ENCODE measurements at regions not wholly inside any gene's neighbourhood (a gene's known extent, or its start where the extent isn't known, plus 50 kb on each side); places are given as distances from the start of the nearest gene placed in this dataset.

DNA sequence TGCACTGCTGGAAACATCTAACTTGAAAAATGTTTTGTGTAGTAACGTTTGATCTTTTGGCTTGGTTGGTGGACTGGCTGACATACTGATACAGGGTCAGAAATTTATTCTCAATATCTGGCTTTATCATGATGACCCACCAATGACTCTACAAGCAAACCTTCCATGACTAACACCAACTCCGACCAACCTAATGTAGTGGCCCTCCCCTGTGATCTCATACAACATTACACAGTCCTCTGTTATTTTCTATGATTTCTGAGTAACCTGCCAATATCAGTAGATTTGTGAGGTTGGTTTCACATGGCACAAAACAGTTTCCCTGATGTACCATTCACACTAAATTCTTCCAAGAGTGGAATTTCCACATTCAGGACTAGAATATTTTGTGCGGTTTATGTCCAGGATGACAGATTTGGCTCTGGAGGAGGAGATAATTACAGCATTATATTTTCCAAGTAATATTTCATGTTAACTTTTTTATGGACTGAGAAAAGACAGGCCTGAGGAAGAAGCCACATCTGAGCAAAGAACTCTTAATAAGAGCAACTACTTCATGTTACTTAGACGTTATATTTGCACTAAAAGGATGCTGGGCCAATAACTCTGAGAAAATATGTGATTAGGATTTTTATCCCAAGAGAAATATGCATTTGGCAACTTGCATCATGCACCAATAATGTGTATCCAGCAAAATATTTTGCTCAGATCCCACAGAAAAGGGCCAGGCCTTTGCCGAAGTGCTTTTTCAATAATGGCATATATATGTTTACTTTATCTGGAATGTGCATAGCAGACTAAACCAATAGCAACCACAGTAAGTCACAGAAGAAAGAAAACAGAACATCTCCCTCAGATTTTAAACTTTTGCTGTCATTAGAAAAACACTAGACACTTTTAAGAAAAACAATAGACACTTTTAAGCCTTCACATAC, 273.4 kb downstream of the KCNN2 start:
- BruUV-seq (replicated peaks): no TSS peak
- POLR2A ChIA-PET (ENCODE audit: low non-redundant PET): no interaction called here
- H3K27me3 ChIP-seq (replicated peaks; ENCODE audit: insufficient read depth, low read depth, low read length, poor library complexity): no peaks in the 10 kb centered on the region
- no peak for DNase-seq (ENCODE audit: low spot score)
- intact Hi-C loops (cut with micrococcal nuclease; ENCODE audit: unreplicated experiment): no loop called here
- H3K4me1 ChIP-seq (ENCODE audit: insufficient read depth, low read length, poor library complexity, severe bottlenecking): no peaks in the 10 kb centered on the region
- no peak overlapping the region for H3K4me3 ChIP-seq (ENCODE audit: low read depth, low read length, poor library complexity, severe bottlenecking)
- no peaks in the 10 kb centered on the region for H3K9me3 ChIP-seq (ENCODE audit: low read depth, low read length, poor library complexity, severe bottlenecking)
- H3K36me3 ChIP-seq (ENCODE audit: insufficient read depth, low read length, poor library complexity, severe bottlenecking): no peaks in the 10 kb centered on the region
- H3K27ac ChIP-seq (ENCODE audit: low read depth, low read length, poor library complexity, severe bottlenecking): no peak overlapping the region
- TF ChIP-seq EZH2 (IDR thresholded peaks at IDR 0.05; ENCODE audit: borderline replicate concordance, low read depth, low read length, poor library complexity, severe bottlenecking) (no peak), CTCF (conservative IDR thresholded peaks at IDR 0.05; ENCODE audit: low read depth, low read length) (no peak)
- CTCF ChIA-PET: no interaction called here

DNA sequence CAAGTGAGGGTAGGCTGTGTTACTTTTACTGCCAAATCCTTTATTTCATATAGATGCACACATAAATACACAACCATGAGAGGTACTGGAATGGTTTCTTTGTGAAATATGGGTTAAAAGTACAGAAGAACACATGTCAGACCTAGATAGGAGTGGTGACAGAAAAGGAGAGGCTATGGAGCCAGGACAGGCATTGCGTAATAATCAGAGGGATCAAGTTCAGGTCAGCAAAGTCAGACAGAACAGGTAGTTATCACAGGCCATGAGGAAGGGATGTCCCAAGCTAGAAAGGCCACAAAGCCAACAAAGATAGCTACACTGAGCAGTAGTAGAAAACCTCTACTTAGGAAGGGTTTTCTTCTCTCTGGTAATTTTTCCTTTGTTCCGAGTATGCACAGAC, 272.6 kb downstream of the KCNN2 start:
- Histone ChIP-seq H3K4me1 (ENCODE audit: insufficient read depth, low read length, poor library complexity, severe bottlenecking) (no peaks in the 10 kb centered on the region), H3K27ac (ENCODE audit: low read depth, low read length, poor library complexity, severe bottlenecking) (no peak overlapping the region), H3K9me3 (ENCODE audit: low read depth, low read length, poor library complexity, severe bottlenecking) (no peaks in the 10 kb centered on the region), H3K4me3 (ENCODE audit: low read depth, low read length, poor library complexity, severe bottlenecking) (no peak overlapping the region), H3K36me3 (ENCODE audit: insufficient read depth, low read length, poor library complexity, severe bottlenecking) (no peaks in the 10 kb centered on the region), H3K27me3 (replicated peaks; ENCODE audit: insufficient read depth, low read depth, low read length, poor library complexity) (no peaks in the 10 kb centered on the region)
- ChIA-PET CTCF (no interaction called here), POLR2A (ENCODE audit: low non-redundant PET) (no interaction called here)
- intact Hi-C loops (cut with micrococcal nuclease; ENCODE audit: unreplicated experiment): no loop called here
- no peak for TF ChIP-seq CTCF (conservative IDR thresholded peaks at IDR 0.05; ENCODE audit: low read depth, low read length)
- TF ChIP-seq EZH2 (IDR thresholded peaks at IDR 0.05; ENCODE audit: borderline replicate concordance, low read depth, low read length, poor library complexity, severe bottlenecking): no peak
- DNase-seq (ENCODE audit: low spot score): no peak
- BruUV-seq (replicated peaks): no TSS peak

GRCh38 chr5:114612406-114612805, 250.5 kb downstream of the KCNN2 start:
- H3K27me3 ChIP-seq (replicated peaks; ENCODE audit: insufficient read depth, low read depth, low read length, poor library complexity): no peaks in the 10 kb centered on the region
- no peak overlapping the region for H3K4me3 ChIP-seq (ENCODE audit: low read depth, low read length, poor library complexity, severe bottlenecking)
- POLR2A ChIA-PET (ENCODE audit: low non-redundant PET): no interaction called here
- DNase-seq (ENCODE audit: low spot score): no peak
- no peak overlapping the region for H3K27ac ChIP-seq (ENCODE audit: low read depth, low read length, poor library complexity, severe bottlenecking)
- no peaks in the 10 kb centered on the region for H3K4me1 ChIP-seq (ENCODE audit: insufficient read depth, low read length, poor library complexity, severe bottlenecking)
- peaks cover 2% of the 10 kb centered on the region for H3K9me3 ChIP-seq (ENCODE audit: low read depth, low read length, poor library complexity, severe bottlenecking)
- H3K36me3 ChIP-seq (ENCODE audit: insufficient read depth, low read length, poor library complexity, severe bottlenecking): no peaks in the 10 kb centered on the region
- intact Hi-C loops (cut with micrococcal nuclease; ENCODE audit: unreplicated experiment): no loop called here
- TF ChIP-seq EZH2 (IDR thresholded peaks at IDR 0.05; ENCODE audit: borderline replicate concordance, low read depth, low read length, poor library complexity, severe bottlenecking): no peak
- no peak for TF ChIP-seq CTCF (conservative IDR thresholded peaks at IDR 0.05; ENCODE audit: low read depth, low read length)
- CTCF ChIA-PET: no interaction called here
- BruUV-seq (replicated peaks): no TSS peak

All from A673 (cell line).